Islet of Langerhans (tissue), 1 donor: ENCODE measurements at regions not wholly inside any gene's neighbourhood (a gene's known extent, or its start where the extent isn't known, plus 50 kb on each side); places are given as distances from the start of the nearest gene placed in this dataset.
A peak's percentile ranks its signal among the peaks of the same experiment; 100 is the strongest.

Source experiments
- FAIRE-seq: peaks from one replicate; lab custom pipeline; 2011; peaks lifted over from hg19 to GRCh38; lab: Jason Lieb, UNC

DNA sequence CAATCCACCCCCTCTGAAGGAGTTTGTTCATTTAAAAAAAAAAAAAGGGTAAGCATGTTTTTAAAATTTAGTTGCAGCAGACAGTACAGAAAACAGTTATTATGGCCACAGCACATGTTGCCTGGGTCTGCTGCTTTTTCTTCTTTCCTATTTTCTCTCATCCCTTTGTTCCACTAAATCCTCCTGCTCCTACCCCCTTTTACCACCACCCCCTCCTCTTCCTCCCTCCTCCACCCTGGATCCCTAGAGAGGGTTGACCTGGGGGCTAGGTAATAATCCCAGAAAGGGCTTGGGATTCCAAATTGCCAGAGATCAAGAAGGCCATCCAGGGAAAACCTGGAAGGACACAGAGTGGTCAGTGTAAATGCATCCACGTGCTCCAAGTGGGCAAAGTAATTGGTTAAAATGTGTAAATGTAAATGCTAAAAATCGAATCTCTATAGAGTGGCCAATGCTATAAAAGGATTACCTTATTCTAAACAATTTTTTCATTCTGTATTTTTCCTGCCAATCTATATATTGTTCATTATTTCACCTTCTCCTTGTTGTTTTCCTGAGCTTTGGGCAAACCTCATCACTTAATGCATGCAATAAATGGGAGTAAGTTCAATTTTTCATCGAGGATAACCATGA is 89.0 kb upstream of the PIK3CG start:
- FAIRE-seq: no peak

GRCh38 chr7:106776618-106777347 is 88.3 kb upstream of the PIK3CG start:
- FAIRE-seq: no peak

DNA sequence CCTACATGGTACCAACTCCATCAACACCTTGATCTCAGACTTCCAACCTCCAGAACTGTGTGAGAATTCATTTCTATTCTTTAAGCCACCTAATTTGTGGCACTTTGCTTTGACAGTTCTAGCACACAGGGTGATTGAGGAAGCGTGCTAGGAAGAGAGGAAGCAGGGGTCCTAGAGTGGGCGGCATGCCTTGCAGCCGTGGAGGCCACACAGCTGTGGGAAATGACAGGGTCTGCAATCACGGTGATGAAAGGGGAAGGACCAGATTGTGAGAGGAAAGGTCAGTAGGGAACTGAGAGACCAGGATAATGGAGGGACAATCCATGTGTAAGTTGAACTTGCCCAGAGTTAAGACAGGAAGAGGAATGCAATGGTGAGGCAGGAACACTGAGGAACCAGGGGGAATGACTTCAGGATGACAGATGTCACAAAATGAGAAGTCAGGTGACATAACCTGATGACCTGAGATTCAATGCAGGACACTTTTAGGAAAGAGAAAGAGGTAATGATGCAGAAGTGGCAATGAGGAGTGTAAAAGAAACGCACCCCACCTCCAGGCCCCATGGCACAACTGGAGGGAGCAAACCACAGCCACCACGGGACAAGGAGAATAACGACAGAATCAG is 87.3 kb upstream of the PIK3CG start:
- FAIRE-seq: no peak

DNA sequence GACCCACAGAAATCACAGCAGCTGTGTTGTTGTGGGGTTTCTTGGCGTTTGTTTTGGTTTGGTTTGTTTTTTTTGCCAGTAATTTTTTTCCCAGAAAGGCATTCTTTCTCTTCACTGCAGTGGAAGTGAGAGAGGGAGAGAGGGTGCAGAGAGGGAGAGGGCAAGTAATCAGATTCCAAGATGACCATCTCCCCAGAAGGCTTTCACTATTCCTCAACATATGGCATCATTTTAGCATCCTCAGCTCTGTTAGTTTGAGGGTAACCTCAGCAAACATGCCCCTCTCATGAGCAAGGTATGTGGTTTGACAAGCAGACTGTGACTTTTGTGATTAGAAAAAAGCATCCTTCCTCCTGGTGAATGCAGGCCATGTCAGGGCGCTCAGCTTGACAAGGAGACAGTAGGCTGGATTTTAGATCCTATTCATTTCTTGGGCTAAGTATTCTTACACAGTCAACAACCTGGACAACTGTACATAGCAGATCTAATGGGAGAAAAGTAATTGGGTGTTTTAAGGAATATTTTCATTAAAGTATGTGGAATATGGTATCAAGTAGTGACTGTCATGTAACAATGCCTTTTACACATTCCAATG is 86.3 kb upstream of the PIK3CG start:
- no peak for FAIRE-seq

- FAIRE-seq: no peak
These were observed 85.2 kb upstream of the PIK3CG start for GRCh38 chr7:106779877-106780276.

DNA sequence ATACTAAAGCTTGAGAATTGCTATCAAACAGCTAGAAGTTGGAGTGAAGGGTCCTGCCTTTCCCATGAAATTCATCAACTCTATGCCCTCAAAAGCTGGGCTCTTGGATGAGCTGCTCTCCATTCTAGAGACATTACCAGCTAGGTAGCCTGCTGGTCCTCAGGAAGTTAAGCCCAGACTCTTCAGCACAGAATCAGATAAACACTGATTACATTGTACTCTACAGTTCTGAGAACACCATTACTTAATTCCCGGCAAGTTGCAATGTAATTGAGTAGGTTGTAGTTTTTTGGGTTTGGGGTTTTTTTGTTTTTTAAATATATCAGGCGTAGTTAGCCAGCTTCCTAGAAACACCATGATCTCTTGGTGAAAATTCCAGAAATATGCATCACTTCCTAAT is 84.1 kb upstream of the PIK3CG start:
- FAIRE-seq: no peak

- no peak for FAIRE-seq
These were observed 83.1 kb upstream of the PIK3CG start for GRCh38 chr7:106781828-106782544.

DNA sequence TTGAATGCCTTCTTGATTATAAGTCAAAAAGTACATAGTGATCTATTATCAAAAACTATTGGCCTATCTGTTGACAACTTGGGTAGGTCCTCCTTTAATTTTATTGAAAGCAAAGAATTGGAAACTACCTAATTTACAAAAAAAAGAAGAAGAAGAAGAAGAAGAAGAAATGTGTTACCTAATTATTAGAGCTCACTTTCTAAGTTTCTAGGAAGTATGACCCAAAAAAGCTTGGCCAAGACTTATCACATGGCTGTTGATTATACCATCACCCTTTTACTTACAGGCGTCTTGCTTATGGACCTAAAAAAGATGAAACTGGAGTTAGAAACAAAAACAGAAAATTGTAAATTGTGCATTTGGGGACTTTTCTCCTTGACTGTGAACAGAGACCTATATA is 81.8 kb upstream of the PIK3CG start:
- no peak for FAIRE-seq

- FAIRE-seq: no peak
These were observed 76.4 kb upstream of the PIK3CG start for GRCh38 chr7:106788637-106789036.

- no peak for FAIRE-seq
These were observed 73.6 kb upstream of the PIK3CG start for GRCh38 chr7:106791526-106791925.

DNA sequence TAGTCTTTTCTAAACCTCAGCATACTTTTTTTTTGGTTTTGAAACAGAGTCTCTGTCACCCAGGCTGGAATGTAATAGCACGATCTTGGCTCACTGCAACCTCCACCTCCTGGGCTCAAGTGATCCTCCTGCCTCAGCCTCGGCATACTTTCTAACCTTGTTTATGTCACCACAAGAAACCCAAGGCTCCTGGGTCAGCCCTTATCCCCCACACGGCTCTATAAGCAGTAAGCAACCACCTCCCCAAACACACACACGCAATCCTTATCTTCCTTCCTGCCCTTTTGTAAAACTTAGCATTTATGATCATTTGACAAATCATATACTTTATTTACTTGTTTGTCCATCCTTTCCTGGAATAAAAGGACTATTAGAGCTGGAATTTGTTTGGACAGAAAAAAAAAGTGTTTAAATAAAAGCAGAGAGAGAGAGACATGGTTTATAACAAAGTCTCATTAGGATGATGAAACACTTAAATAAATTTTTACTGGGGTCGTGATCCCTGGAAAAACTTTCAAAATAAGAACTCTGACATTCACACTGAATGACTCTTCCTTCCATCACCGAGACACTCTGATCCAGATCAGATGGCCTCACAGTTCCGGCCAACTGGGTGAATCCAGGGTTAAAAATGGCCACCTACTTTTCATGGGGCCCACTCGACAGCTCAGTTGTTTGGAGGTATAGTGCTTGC is 72.7 kb upstream of the PIK3CG start:
- FAIRE-seq: no peak

- peak; percentile 98 for FAIRE-seq
These were observed 71.8 kb upstream of the PIK3CG start for GRCh38 chr7:106793015-106793975.

- FAIRE-seq: no peak
These were observed 70.6 kb upstream of the PIK3CG start for GRCh38 chr7:106794276-106795083.

GRCh38 chr7:106795084-106795876 is 69.8 kb upstream of the PIK3CG start:
- FAIRE-seq: no peak

- no peak for FAIRE-seq
These were observed 69.2 kb upstream of the PIK3CG start for GRCh38 chr7:106795877-106796231.

- no peak for FAIRE-seq
These were observed 67.1 kb upstream of the PIK3CG start for GRCh38 chr7:106797937-106798336.

DNA sequence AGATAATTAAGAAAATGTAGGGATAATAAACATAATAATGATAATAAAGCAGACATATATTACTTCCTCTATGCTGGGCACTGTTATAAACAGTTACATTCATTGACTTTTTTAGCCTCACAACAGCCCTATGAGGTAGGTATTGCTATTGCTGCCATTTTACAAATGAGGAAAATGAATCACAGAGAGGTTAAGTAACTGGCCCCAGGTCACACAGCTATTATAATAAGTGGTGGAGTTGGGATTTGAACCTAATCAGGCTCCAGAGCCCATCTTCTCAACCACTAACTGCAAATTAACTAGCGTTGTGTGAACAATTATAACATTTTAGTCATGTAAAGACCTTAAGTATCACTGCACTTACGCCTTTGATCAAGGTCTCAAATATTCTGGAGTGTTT is 62.5 kb upstream of the PIK3CG start:
- FAIRE-seq: no peak

GRCh38 chr7:106806556-106806955 is 58.5 kb upstream of the PIK3CG start:
- no peak for FAIRE-seq

- FAIRE-seq: no peak
These were observed 57.6 kb upstream of the PIK3CG start for GRCh38 chr7:106807474-106807873.
